Adrenal gland (tissue), 9 donors: ENCODE measurements at regions not wholly inside any gene's neighbourhood (a gene's known extent, or its start where the extent isn't known, plus 50 kb on each side); places are given as distances from the start of the nearest gene placed in this dataset.

Experiments used
- DNase-seq, 7 donors: peaks; one replicate each; pipeline ENCODE4 v3.0.0-alpha.2; 2019 to 2020
- H3K27ac ChIP-seq, 5 donors: fragments of 200-600 bp; sonication (generic) in 4 of 5; 1 replicate in 3 of 5; 2 replicates in 2 of 5; pipeline versions ENCODE4 v1.5.1 to v1.8.0; 2016 to 2020; ENCODE audit warnings: mild to moderate bottlenecking in 1 of 5
- H3K27me3 ChIP-seq: fragments of 200-600 bp; 2 replicates; pipeline ENCODE4 v1.8.0; 2021
- H3K36me3 ChIP-seq, 2 donors: fragments of 200-600 bp; replicated peaks in 1 of 2; 1 replicate in 1 of 2; 2 replicates in 1 of 2; pipeline versions ENCODE4 v1.5.1 to v1.8.0; 2018 to 2022
- H3K4me1 ChIP-seq, 2 donors: fragments of 200-600 bp; replicated peaks in 1 of 2; 1 replicate in 1 of 2; 2 replicates in 1 of 2; pipeline versions ENCODE4 v1.5.1 to v1.8.0; 2018 to 2021
- H3K4me3 ChIP-seq, 4 donors: fragments of 200-600 bp; sonication (generic) in 3 of 4; one replicate each; pipeline ENCODE4 v1.5.1; 2016 to 2018
- H3K9me3 ChIP-seq, 3 donors: fragments of 200-600 bp; sonication (generic) in 1 of 3; replicated peaks in 1 of 3; 1 replicate in 2 of 3; 2 replicates in 1 of 3; pipeline versions ENCODE4 v1.5.1 to v1.8.0; 2016 to 2021
- CTCF ChIP-seq, 6 experiments: fragments of 450-650 bp in 4 of 6; fragments of 200-600 bp in 2 of 6; sonication (generic) in 1 of 6; IDR thresholded peaks; 1 replicate in 5 of 6; 2 replicates in 1 of 6; pipeline versions ENCODE4 v1.5.1 to v1.8.0; 2016 to 2021; ENCODE audit warnings: antibody characterized with exemption in 6 of 6, mild to moderate bottlenecking in 2 of 6, moderate library complexity in 1 of 6
- POLR2A ChIP-seq, 2 donors: fragments of 450-650 bp; IDR thresholded peaks; one replicate each; pipeline ENCODE4 v1.6.1; 2017; ENCODE audit warnings: antibody characterized with exemption in 2 of 2, mild to moderate bottlenecking in 2 of 2, moderate library complexity in 1 of 2
- WGBS, 4 donors: extraction: QIAGEN DNeasy Blood & Tissue Kit in 2 of 4; methylation state at CpG; one replicate each; pipeline versions ENCODE4 v1.1.5 to v1.1.7; 2013 to 2017; 5-methylcytosine and 5-hydroxymethylcytosine counted together
- intact Hi-C, 2 donors: fragments of 100-400 bp; cut with DNase I; formaldehyde crosslinking; loops; one replicate each; pipeline versions ENCODE4 v1.14.1 to v1.15.0; 2022 to 2023
- donor health status: healthy with polysubstance abuse.
- donor health status: Bipolar disorder and iron deficiency.
- donor health status: DM: yes; HTN: yes; CAD: no.
- donor health status: DM: no; HTN: no; CAD: no.
- donor health status: DM: no; HTN: no; CAD: no.

GRCh38 chr12:103197725-103198388 lies 240.4 kb downstream of the ASCL1 start:
- intact Hi-C loops = no loop called here

GRCh38 chr12:103198499-103198898 lies 241.0 kb downstream of the ASCL1 start:
- Histone ChIP-seq H3K36me3 (no peaks in the 10 kb centered on the region), H3K4me3 (no peak overlapping the region), H3K27me3 (no peaks in the 10 kb centered on the region), H3K9me3 (no peaks in the 10 kb centered on the region), H3K4me1 (no peaks in the 10 kb centered on the region), H3K27ac (no peak overlapping the region)
- DNase-seq = no peak
- WGBS, 4 donors = 22 to 100% (median 48%) methylated on average over 1 to 2 of the region's 2 CpGs
- TF ChIP-seq CTCF (IDR thresholded peaks at IDR 0.05) (no peak), POLR2A (IDR thresholded peaks at IDR 0.05) (no peak)
- intact Hi-C loops = no loop called here

More at GRCh38 chr12:103197725-103198388, 240.4 kb downstream of the ASCL1 start:
- Histone ChIP-seq H3K36me3 (no peaks in the 10 kb centered on the region), H3K4me1 (no peaks in the 10 kb centered on the region), H3K27me3 (no peaks in the 10 kb centered on the region), H3K4me3 (no peak overlapping the region), H3K9me3 (no peaks in the 10 kb centered on the region), H3K27ac (no peak overlapping the region)
- TF ChIP-seq POLR2A (IDR thresholded peaks at IDR 0.05) (no peak), CTCF (IDR thresholded peaks at IDR 0.05) (no peak)
- DNase-seq = no peak
- 68 to 75% (median 68%) methylated on average over 3 of the region's 3 CpGs for WGBS, 4 donors

- H3K36me3 ChIP-seq = no peaks in the 10 kb centered on the region
- no peaks in the 10 kb centered on the region for H3K4me1 ChIP-seq
- 59 to 66% (median 64%) methylated on average over 3 of the region's 3 CpGs for WGBS, 4 donors
- no peaks in the 10 kb centered on the region for H3K27me3 ChIP-seq
- no peak overlapping the region for H3K4me3 ChIP-seq
- TF ChIP-seq CTCF (IDR thresholded peaks at IDR 0.05) (no peak), POLR2A (IDR thresholded peaks at IDR 0.05) (no peak)
- H3K27ac ChIP-seq = no peak overlapping the region
- intact Hi-C loops = no loop called here
- no peak for DNase-seq
- no peaks in the 10 kb centered on the region for H3K9me3 ChIP-seq
Observed at GRCh38 chr12:103205906-103206305, 248.4 kb downstream of the ASCL1 start.

GRCh38 chr12:103207936-103208335 lies 250.5 kb downstream of the ASCL1 start:
- Histone ChIP-seq H3K36me3 (no peaks in the 10 kb centered on the region), H3K4me3 (no peak overlapping the region), H3K27me3 (no peaks in the 10 kb centered on the region), H3K27ac (no peak overlapping the region), H3K9me3 (no peaks in the 10 kb centered on the region), H3K4me1 (no peaks in the 10 kb centered on the region)
- no peak for DNase-seq
- intact Hi-C loops = no loop called here
- TF ChIP-seq CTCF (IDR thresholded peaks at IDR 0.05) = no peak
- TF ChIP-seq POLR2A (IDR thresholded peaks at IDR 0.05) = no peak
- WGBS, 4 donors = 49 to 52% (median 51%) methylated on average over 6 of the region's 6 CpGs
